HG03175 (cell line): ENCODE measurements at regions not wholly inside any gene's neighbourhood (a gene's known extent, or its start where the extent isn't known, plus 50 kb on each side); places are given as distances from the start of the nearest gene placed in this dataset.

Experiments used
- ATAC-seq: cut with Tn5 transposase; IDR thresholded peaks from one replicate; pipeline ENCODE4 v1.9.1; 2021; ENCODE audit warnings: mild to moderate bottlenecking, moderate library complexity; ENCODE audit not compliant: unreplicated experiment

DNA sequence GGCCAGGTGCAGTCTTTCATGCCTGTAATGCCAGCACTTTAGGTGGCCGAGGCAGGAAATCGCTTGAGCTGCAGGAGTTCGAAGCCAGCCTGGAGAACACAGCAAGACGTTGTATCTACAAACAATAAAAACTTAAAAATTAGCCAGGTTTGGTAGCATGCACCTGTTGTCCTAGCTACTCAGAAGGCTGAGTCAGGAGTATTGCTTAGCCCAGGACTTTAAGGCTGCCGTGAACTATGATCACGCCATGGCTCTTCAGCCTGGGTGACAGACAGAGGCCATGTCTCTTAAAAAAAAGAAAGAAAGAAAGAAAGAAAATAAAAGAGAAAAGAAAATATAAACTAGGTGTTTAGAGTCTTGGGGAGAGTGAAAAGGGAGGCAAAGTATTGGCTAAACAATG, 96.4 kb upstream of the PDE5A start:
- ATAC-seq = no peak

DNA sequence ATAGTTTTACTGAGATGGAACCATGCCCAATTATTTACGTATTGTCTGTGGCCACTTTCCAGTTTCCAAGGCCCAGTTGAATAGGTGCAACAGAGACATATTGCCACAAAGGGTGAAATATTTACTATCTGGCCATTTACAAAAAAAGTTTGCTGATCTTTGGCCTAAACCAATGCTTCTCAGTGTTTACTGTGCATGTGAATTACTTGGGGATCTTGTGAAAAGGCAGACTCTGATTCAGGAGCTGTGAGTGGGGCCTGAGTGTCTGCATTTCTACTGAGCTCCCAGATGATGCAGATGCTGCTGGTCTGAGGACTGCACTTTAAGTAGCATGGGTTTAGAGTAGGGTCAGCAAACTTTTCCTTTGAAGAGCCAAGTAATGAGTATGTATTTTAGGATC, 94.1 kb upstream of the PDE5A start:
- ATAC-seq = no peak

DNA sequence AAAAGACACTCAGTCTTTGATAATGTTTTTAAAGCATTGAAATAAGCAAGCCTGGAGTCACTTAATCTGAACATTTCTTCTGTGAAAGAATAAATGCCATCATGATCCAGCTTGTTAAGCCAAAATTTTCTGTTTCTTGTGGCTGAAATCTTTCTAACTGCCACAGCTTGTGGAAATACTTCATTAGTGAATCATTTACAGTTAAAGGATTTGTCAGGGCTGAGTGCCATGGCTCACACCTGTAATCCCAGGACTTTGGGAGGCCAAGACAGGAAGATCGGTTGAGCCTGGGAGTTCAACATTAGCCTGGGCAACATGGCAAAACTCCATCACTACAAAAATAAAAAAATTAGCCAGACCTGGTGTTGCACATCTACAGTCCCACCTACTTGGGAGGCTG, 93.3 kb upstream of the PDE5A start:
- no peak for ATAC-seq

DNA sequence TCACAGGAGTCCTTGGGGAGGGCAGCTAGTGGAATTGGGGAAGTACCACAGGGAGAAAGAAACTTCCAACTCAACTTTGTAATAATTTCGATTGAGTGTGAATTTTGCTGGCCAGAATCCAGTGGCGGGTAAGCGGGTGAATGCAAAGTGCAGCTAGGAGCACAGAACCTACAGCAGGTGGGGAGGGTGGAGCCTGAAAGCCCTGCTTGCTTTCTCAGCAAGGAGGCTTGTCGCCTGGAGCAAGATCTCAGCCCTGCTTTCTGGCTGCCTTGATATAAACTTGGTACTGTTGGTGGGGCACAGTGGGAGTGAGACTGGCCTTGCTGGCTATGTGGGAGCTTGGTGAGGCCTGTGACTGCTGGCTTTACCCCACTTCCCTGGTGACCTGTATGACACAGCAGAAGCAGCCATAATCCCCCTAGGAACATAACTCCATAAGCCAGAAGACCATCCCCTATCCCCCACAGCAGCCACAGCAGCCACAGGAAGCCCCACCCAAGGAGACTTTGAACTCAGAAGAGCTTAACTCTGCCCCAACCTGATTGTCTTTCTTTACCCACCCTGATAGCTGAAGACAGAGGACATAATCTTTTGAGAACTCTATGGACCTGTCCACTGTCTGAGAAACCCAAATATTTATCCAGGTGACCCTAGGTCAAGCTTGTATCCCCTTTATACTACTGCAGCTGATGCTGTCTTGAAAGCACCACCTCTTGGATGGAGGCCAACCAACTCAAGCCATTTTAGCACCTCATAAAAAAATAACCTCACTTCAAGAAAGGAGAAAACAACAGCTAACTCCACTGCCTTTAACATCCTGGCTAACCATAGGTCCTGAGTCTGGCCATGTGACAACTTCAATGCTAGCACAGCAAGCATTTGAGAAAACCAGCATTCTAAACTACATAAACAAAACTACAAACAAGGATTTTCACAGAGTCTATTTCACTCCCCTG, 87.2 kb upstream of the PDE5A start:
- ATAC-seq = no peak

DNA sequence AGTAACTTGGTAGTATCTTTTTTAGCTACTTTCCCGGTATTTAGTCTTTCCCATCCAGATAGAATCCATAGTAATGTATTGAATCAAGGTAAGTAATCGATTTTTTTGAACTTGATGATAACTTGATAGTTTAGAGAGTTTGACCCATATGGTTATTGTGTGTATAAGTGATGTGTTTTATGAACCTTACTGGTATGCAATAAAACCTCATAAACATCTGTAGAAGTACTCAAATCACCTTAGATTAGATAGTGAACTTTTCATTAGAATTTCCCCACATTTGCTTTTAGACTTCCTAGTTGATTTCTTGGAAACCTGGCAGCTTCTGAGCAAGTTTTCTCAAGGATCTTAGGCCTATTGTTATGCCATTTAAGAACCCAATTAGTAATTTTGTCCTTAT, 80.8 kb upstream of the PDE5A start:
- ATAC-seq = no peak

DNA sequence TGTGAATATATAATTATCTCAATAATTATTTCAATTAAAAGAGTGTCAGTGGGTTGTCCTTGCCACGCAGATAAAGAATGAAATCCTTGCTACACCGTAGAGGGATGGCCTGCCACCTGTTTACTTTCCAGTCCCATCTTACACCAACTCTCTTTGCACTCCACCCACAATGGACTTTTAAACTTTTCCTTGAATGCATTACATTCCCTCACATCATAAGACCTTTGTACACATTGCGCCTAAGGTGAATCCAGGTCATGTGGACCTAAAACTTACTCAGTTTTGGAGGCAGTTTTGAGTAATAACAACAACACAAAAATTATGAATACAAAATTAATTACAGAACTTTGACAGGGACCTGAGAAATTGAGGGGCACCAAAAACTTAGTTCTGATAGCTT, 78.7 kb upstream of the PDE5A start:
- no peak for ATAC-seq

DNA sequence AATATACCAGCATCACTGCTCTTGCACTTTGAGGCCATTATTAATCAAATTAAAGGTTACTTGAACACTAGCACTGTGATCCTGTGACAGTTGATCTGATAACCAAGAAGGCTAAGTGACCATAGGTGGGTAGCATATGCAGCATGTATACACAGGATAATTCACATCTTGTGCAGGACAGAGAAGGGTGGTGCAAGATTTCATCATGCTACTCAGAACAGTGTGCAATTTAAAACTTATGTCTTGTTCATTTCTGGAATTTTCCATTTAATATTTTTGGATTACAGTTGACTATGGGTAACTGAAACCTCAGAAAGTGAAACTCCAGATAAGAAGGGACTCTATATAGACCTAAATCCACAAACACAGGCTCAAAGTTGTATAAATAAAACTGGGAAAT, 78.2 kb upstream of the PDE5A start:
- no peak for ATAC-seq

DNA sequence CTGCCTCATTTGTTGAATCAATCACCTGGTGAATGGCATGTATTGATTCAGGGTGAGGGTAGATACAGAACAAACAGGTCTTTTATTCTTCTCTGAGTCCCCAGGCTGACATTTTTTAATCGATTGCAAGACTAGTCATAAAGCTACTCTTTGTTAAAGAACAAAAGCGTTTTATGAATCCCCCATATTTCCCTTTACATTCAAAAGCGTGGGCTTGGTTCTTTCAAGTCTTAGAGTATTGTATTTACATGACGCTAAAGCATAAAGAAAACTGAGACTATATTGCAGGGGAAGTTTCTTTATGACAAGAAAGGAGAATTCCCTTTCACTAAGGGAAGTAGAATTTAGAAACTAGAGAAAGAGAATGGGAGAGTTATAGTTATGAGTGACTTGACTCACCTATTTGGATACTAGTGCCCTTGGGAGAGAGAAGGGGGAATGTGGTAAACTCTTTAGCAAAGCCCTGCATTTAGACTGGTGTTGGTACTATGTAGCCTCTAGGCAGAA, 69.3 kb upstream of the PDE5A start:
- ATAC-seq = no peak

DNA sequence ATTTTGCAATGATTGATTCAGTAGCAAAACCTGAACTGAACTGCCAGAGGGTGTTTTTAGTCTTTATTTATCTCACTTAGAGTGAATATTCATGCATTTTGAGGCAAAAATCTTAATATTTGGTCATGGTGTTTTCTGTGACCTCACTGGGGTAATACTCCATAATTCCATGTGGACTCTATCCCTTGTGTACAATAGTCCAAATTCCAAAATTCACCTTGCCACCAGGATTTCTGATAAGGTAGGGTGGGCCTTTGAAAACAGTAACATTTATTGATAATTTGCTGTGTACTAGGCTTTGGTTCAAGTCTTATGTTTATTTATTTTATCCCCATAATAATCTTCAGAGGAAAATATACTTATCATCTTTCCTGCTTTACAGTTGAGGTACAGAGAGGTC, 68.4 kb upstream of the PDE5A start:
- ATAC-seq = no peak

DNA sequence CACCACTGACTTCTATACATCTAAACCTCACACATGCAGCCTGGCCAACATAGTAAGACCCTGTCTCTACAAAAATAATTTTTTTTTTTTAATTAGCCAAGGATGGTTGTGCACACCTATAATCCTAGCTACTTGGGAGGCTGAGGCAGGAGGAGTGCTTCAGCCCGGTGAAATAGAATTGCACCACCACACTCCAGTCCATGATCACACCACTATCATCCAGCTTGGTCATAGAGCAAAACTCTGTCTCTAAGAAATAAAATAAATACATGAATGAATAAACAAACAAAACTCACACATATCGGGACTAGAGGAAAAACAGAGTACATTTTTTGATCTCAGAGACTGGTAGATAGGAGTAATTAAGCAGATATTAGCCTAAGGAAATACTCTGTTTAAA, 66.6 kb upstream of the PDE5A start:
- no peak for ATAC-seq

DNA sequence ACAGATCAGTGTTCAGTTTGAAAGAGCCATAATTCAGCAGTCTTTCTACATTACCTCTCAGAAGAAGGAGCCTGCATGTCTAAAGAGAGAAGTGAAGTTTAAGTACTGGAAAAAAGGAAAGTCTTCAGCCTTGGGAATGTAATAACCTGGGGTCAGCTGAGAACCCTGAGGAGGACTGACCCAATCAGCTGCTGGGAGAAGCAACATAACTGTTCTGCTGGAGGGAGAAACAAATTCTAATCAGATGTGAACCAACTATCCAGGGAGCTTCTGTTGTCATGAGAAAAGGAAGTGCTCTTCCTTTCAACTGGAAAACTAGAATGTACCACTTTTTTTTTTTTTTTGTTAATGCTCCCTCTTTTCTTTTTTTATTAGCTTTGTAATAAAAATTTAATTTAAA, 64.5 kb upstream of the PDE5A start:
- no peak for ATAC-seq

DNA sequence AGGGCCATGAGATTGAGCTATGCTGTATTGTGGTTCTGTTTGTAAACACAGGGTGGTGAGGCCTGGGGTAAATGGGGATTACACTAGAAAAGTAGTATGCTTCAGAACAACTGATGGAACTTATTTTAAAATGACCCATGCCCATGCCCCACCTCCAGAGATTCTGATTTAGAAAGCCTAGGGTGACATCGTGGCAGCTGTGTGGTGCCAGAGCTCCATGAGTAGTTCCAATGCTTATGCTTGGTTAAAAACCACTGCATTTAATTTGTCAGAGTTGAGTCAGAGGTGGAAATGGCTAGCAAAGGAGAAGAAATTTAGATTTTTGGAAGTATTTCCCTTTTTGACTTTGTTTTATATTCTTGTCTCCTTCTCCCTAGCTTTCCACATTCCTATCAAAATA, 63.4 kb upstream of the PDE5A start:
- no peak for ATAC-seq

DNA sequence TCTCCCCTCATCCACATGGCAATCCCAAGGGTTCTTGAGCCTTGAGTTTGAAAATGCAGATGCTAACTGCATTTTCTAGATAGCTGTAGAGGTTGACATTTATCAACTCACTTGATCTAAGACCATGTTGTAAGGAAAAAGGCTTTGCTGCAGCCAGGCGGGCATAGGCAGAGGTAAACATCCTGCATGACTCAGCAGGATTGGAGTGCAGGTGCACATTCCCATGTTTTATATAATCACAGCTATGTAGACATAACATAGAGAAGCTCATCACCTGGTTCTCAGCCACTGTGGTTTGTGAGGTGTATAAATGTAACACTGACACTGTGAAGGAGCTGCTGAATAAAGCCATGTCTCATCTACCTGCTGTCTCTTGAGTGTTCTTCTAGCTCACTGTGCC, 62.3 kb upstream of the PDE5A start:
- no peak for ATAC-seq

DNA sequence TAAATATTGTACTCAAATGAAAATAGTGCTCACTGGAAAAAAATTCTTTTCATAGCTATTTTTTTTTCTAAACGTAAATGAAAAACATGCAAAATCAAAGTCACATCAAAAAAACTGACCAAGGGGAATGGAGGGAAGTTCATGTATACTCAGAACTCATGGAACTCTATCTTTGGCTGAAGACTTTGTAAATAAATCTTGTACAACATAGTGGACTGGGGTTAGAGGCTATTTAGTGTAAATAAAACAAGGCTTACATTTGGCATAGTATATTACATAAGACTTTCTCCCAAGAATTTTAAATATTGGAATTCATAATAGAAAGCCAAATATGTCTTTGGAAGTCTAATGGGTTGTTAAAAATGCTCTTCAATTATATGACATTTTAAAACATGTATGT, 59.8 kb upstream of the PDE5A start:
- no peak for ATAC-seq

DNA sequence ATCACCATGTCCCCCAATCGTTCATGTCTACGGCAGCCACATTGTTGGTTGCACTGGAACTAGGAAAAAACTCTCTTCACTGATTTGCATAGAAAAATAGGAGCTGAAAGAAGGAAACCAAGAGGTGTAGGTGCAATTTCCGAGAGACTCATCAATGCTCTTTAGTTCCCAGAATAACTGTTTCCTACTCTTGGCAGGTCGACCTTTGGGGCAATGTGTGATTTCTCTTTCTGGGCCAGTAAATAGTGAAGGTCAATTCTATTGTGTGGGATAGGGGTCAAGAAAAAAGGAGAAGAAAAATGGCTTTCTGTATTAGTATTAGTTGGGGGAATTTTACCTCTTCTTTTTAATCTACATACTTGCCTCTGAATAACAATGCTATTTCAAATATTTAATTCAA, 55.9 kb upstream of the PDE5A start:
- no peak for ATAC-seq

DNA sequence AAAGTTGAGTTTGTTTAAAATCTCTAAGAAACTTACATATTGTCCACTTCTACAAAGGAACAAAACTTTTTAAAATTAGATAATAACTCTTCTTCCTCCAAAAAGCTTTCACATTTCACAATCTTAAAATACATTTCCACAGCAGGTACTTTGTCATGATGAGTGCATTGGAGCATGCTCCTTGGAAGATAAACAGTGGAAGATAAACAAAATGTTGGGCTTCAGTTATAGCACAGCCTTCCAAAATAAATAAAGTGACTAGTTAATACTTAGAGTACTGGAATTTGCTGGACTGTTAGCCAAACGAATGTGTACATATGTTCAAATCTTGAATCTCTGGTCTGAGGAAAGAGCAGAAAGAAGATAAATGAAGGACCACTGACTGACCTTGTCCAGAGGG, 54.9 kb upstream of the PDE5A start:
- no peak for ATAC-seq

DNA sequence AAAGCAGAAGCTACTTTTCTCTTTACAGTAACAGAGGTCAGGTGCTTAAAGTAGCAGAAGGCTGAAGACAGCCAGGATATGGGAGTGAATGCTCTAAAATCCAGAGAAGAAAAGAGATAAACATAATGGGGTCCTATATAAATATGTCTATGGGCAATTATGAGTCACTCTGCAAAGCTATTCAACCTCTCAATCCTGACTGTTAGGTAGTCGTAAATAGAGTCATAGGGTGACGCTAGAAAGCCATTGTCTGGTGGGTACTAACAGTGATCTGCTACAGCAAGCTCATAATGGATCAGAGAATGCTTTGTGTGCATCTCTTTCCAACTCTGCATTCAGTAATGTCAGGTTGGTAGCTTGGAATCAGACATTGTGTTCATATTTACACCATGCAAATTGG, 53.5 kb upstream of the PDE5A start:
- no peak for ATAC-seq

DNA sequence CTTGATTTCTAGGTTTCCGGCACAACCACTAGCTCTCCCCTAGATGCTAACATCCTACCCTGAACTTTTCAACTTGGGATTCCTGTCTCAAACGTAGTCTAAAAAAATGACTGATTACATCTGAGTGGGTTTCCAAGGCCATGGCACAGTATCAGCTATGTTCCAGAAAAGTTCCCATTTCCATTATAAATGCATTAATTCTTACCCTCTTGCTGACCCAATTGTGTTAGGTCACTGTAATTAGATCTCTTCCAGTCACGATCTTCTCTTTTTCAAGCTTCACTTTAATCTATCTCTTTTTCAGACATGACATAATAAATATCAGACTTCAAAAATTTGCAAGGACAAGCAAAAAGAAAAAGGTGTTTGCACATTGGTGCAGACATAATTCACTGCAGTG, 50.6 kb upstream of the PDE5A start:
- ATAC-seq = no peak

DNA sequence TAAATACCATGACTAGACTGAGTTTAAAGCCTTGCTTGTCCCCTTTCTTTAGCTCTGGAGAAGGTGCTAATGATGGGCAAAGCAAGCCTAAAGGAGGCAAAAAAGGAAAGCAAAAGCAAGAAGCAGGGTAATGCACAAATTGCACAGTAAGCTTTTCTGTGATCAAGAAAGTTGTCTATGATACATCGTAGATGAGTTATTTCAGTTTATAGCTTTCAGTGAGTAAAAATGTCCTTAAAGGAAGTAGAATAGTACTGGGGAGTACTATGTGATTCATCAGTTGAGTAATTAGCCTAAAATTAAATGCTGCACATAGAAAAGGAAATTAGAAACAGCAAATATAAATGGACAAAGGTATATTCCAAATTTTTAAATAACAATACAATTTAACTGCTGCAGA, 50.2 kb upstream of the PDE5A start:
- ATAC-seq = no peak
